GDM1 (cell line): ENCODE measurements at regions not wholly inside any gene's neighbourhood (a gene's known extent, or its start where the extent isn't known, plus 50 kb on each side); places are given as distances from the start of the nearest gene placed in this dataset.
"Not testable (repeated sequence)": the region's sequence is repeated elsewhere in the genome, so short reads cannot be mapped to it uniquely, and the experiment has no call there.

ENCODE experiments used
- DNase-seq: peaks from one replicate; lab custom pipeline; 2025; lab: John Stamatoyannopoulos, UW

- DNase-seq: no peak
Measured at GRCh38 chr6:23783901-23784300, 342.1 kb upstream of the NRSN1 start.

DNA sequence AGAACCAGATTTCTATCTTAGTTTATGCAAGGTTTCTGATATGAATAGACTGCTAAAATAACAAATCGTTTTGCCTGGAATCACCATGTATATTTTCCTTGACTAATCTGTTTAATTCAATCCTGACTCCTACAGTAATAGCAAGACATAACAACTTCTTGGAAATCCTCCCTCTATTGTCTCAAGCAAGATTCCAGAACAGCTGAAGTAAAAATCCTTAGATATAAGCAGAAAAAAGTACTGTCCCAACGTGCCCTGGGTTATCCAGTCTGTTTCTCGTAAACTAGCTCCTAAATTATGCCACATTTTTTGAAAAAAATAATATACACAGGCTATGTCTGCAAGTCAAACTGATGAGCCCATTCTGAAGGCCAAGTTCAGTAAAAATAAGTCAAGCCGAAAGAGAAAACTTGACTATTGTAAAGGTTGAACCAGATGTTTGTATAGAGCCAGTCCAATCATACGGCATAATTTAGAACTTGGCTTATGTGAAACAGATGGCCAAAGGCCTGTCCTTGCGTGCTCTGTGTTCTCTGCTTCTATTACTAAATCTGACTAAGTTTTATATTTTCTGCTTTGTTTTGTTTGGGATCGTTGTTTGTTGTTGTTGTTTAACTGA, 341.6 kb upstream of the NRSN1 start:
- no peak for DNase-seq

DNA sequence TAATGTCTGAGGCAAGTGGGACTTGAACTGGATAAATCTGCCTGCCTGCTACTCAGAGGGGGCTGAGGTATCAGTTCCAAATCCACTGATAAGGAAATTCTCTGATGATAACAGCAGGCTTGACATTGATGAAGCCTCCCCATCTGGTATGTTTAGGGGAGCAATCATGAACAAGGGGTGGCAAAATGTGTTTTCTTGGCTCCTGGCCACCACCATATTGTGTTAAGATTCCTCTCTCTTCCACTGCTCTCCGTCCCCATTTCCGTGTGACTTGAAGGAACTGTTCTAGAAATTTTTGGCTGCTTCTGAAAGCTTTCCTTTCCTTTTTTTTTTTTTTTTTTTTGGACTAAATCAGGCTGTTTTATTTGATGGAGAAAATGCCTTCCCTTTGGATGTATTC, 335.3 kb upstream of the NRSN1 start:
- DNase-seq: no peak

- DNase-seq: no peak
Measured at GRCh38 chr6:23797041-23797440, 329.0 kb upstream of the NRSN1 start.

DNA sequence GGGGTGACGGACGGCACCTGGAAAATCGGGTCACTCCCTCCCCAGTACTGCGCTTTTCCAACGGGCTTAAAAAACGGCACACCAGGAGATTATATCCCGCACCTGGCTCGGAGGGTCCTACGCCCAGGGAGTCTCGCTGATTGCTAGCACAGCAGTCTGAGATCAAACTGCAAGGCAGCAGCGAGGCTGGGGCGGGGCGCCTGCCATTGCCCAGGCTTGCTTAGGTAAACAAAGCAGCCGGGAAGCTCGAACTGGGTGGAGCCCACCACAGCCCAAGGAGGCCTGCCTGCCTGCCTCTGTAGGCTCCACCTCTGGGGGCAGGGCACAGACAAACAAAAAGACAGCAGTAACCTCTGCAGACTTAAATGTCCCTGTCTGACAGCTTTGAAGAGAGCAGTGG, 321.7 kb upstream of the NRSN1 start:
- DNase-seq: not testable (repeated sequence)

DNA sequence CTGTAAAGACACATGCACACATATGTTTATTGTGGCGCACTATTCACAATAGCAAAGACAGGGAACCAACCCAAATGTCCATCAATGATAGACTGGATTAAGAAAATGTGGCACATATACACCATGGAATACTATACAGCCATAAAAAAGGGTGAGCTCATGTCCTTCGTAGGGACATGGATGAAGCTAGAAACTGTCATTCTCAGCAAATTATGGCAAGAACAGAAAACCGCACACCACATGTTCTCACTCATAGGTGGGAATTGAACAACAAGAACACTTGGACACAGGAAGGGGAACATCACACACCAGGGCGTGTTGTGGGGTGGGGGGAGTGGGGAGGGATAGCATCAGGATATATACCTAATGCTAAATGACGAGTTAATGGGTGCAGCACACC, 304.9 kb upstream of the NRSN1 start:
- not testable (repeated sequence) for DNase-seq

DNA sequence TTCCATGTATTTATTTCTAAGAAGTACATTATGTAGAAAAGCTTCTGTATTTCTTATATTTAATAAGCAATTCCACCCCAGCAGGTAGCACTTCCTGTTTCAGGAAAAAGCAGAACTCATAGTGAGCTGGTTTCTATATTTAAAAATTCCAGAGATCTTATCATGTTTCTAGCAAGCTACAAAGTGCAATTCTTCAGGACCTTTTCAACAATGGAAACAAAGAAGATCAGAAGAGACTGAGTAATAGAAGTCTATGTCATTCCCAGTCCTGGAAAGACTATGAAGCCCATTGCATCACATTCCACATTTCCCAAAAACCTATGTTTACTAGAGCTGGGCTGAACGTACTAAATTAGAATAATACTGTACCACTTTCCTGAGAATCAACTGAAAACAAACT, 302.6 kb upstream of the NRSN1 start:
- no peak for DNase-seq

DNA sequence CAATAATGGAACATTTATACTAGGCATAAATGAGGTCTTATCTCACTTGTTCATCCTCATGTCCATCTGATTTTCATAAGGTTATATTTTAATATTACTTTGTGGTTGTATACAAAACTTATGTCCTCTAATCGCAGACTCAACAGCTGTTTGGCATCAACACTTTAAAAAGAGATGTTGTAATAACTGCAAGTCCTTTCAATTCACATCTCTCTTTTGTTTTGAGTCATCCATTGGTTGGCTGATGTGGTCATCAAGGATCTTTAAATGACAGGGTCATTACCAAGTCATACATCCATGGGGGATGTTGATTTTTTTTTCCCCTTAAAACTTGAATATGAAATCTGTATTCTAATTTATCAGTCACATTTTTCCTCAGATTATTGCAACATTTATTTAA, 299.4 kb upstream of the NRSN1 start:
- no peak for DNase-seq

- DNase-seq: no peak
Measured at GRCh38 chr6:23828861-23829260, 297.2 kb upstream of the NRSN1 start.

DNA sequence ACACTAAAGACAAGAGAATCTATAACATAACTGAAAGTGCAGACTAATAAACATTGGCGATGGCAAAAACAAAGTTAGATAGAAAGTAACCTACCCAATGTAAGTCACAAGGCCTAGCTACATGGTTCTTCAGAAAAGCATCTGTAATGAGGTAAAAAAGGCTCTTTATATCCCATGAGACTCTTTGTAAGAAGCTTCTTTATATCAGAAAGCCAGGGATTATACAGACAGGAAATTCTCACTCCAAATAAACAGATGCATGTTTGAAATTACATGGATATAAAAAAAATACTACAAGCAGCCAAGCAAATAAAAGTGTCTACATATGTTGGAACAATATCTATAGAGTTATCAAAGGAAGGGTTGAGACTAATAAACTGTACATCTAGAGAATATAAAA, 284.9 kb upstream of the NRSN1 start:
- no peak for DNase-seq

DNA sequence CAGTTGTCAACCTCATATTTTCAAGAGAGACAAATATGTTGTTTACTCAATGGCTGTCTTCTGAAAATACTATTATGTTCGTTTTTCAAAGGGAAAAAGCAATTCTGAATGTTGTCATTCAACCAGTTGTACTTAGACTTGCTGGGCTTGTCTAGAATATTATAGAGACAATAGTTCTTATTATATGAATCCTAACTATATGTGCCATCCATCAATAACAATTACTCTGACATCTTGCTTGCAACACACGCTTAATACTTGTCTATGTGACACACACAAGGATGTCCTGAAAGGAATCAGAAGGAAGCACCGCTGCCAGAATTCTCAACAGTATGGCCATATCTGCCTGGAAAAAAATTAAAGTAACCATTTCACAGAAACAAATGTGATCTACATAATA, 283.3 kb upstream of the NRSN1 start:
- DNase-seq: no peak

- DNase-seq: no peak
Measured at GRCh38 chr6:23851522-23851921, 274.5 kb upstream of the NRSN1 start.

DNA sequence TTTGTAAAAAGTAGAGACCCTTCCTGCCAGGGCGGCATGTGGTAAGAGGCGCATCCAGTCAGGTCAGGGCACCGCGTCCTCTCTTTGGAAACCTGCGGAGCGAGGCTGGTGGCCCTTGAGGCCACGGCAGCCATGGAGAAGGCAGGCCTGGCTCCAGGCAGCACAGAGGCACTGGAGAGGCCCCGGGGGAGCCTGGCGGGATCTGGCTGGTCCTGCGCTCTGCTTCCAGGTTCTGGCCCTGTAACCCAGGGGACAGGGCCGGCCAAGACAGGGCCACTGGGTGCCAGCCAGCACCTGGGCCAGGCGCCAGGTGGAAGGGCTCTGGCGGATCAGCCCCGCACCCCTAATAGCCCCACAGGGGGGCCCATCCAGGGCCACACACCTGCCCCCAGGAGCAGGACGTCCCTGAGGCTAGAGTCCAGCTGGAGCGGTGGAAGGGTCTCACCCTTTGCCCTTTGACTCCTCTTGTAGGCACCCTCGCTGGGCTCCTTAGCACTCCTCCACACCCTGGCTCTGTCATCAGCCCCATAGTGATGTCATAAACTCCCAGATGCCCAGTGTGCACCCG, 272.4 kb upstream of the NRSN1 start:
- DNase-seq: not testable (repeated sequence)

GRCh38 chr6:23854154-23854553, 271.9 kb upstream of the NRSN1 start:
- DNase-seq: not testable (repeated sequence)

GRCh38 chr6:23855497-23856116, 270.4 kb upstream of the NRSN1 start:
- no peak for DNase-seq

- no peak for DNase-seq
Measured at GRCh38 chr6:23870496-23870895, 255.5 kb upstream of the NRSN1 start.

GRCh38 chr6:23873161-23873560, 252.9 kb upstream of the NRSN1 start:
- no peak for DNase-seq

GRCh38 chr6:23875006-23875405, 251.0 kb upstream of the NRSN1 start:
- no peak for DNase-seq

DNA sequence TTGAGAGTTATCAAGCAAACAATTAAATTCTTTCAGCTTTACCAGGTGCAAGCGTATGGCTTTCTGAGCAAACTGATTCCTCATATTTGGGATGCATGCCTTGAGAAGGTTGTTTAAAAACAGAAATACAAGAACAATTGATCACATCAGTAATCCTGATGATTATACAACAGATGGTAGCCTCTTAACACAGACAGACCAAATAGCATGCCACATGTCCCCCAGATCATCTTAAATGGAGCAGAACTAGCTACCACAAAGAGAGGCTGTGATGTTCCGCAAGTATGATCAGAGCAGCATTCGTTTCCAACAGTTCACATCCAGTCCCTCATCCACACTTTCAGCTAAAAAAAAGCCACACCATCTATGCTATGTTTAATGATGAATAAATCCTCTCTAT, 246.2 kb upstream of the NRSN1 start:
- DNase-seq: no peak

DNA sequence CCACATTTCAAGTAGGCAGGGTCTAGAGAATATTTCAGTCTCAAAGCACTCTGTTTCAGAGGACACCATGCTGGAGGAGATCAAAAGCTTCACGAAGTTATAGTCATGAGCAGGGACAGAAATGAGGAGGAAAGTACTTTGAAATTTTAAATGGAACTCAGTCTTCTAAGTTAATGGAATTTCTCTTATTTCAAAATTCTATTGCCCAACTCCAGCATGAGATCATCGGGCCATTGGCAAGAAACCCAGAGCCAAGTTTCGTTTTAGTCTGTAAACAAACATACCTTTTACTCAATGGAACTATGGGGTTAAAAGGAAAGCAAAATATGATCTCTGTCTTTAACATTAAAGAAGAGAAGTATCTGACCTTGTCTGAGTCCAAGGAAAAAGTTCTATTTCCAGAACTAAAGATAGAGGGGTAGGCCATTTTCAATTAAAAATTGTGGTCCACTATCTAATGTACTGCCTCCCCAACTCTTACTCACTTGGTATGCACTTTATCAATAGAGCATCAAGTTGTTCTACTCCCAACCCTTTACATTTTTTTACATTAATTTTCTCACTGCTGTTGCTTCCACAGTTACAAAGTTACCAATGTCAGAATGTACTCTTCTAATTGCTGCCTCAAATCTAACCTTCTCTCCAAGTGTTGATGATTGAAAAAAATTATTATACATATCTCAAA, 235.3 kb upstream of the NRSN1 start:
- no peak for DNase-seq

GRCh38 chr6:23905133-23905815, 220.7 kb upstream of the NRSN1 start:
- no peak for DNase-seq

- DNase-seq: no peak
Measured at GRCh38 chr6:23910420-23910819, 215.6 kb upstream of the NRSN1 start.

DNA sequence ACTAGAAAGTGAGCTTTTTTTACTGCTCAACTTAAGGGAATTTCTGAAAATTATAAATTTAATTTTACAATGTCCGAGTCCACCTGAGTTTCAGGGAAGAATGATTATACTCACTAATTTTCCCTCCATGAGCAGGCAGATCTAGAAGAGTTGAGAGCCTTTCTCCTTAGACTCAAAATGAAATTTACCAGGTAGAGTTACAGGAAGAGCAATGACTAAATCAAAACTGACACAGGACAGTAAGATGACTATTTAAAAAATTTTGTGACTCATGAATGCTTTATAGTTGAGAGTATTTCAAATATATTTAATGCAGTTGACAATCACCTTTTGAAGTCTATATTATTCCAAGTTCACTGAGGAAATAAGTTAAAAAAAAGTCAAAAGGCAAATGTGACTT, 198.1 kb upstream of the NRSN1 start:
- DNase-seq: no peak
